Naive thymus-derived CD8-positive, alpha-beta T cell (primary cell): ENCODE measurements at regions not wholly inside any gene's neighbourhood (a gene's known extent, or its start where the extent isn't known, plus 50 kb on each side); places are given as distances from the start of the nearest gene placed in this dataset.

Experiments used
- ATAC-seq, 2 donors: fragments of 150-1000 bp; cut with Tn5 transposase in 1 of 2; sonication (Bioruptor Pico), chemical (Tn5 transposase) in 1 of 2; 1 replicate in 1 of 2; 2 replicates in 1 of 2; pipeline ENCODE4 v1.10.0; 2021; ENCODE audit warnings: mild to moderate bottlenecking in 2 of 2, moderate library complexity in 2 of 2
- POLR2A ChIA-PET: fragments of 350-600 bp; sonication (Branson Sonifier 250); formaldehyde crosslinking; loops from one replicate; lab custom pipeline; 2021; ENCODE audit warnings: antibody characterized with exemption; lab: Charles Lee
- DNase-seq, 10 donors: peaks; one replicate each; pipeline versions ENCODE4 v3.0.0 to v3.0.0-alpha.2; 2020 to 2022
- H3K27ac Mint-ChIP-seq, 10 donors: one replicate each; pipeline ENCODE4 v1.8.0; 2020 to 2022; ENCODE audit warnings: mild to moderate bottlenecking in 10 of 10, mixed read lengths in 10 of 10, moderate library complexity in 4 of 10, inconsistent platforms in 1 of 10
- H3K27me3 Mint-ChIP-seq, 5 donors: one replicate each; pipeline ENCODE4 v1.8.0; 2021 to 2022; ENCODE audit warnings: mixed read lengths in 5 of 5
- H3K36me3 Mint-ChIP-seq, 3 donors: one replicate each; pipeline ENCODE4 v1.8.0; 2020 to 2022; ENCODE audit warnings: mixed read lengths in 3 of 3, mild to moderate bottlenecking in 2 of 3, inconsistent platforms in 1 of 3
- H3K4me1 Mint-ChIP-seq, 4 donors: one replicate each; pipeline ENCODE4 v1.8.0; 2021 to 2022; ENCODE audit warnings: mixed read lengths in 4 of 4
- H3K4me3 Mint-ChIP-seq, 10 donors: one replicate each; pipeline ENCODE4 v1.8.0; 2020 to 2022; ENCODE audit warnings: mild to moderate bottlenecking in 10 of 10, mixed read lengths in 10 of 10, moderate library complexity in 6 of 10, inconsistent platforms in 1 of 10
- H3K9me3 Mint-ChIP-seq, 9 donors: one replicate each; pipeline ENCODE4 v1.8.0; 2020 to 2022; ENCODE audit warnings: mixed read lengths in 9 of 9, mild to moderate bottlenecking in 3 of 9, inconsistent platforms in 1 of 9, moderate library complexity in 1 of 9

DNA sequence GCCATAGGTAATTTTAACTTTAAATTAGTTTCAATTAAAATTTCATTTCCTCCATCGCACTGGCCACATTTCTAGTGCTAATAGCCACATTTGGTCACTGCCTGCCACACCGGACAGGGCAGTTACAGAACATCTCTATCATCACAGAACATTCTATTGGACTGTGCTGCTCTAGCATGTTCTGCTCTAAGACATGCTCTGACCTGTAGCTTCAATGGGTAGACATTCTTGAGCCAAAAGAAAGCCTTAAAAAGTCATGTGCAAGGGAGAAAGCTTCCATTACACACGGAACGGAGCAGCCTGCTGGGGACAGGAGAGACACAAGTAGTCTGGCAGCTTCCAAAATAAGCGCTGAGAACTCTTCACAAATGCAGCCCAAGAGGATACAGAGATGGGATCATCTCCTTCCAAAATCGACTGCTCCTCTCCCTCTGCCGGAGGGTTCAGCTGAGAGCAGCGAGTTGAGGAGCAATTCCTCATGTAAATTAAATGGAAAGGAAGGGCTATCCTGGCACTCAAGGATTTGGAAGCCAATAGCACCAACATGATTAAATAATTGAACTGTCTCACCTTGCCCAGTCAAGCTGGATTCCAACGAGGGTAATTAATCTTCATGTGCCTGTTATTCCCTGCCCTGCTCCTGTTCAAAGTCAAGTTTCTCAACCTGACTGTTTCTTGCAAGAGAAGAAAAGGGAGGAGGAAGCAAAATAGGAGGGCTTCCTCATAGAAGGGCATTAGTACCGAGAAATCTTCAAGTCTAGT is 336.4 kb upstream of the NOCT start:
- Mint-ChIP-seq H3K4me3 (no peak overlapping the region), H3K27ac (no peak overlapping the region), H3K36me3 (no peaks in the 10 kb centered on the region), H3K27me3 (peaks cover 11 to 29% (median 19%) of the 10 kb centered on the region in 5 donors), H3K4me1 (peaks cover 0 to 2% (median 0%) of the 10 kb centered on the region in 4 donors), H3K9me3 (no peaks in the 10 kb centered on the region)
- POLR2A ChIA-PET: no interaction called here
- ATAC-seq (no peak), DNase-seq (no peak)

DNA sequence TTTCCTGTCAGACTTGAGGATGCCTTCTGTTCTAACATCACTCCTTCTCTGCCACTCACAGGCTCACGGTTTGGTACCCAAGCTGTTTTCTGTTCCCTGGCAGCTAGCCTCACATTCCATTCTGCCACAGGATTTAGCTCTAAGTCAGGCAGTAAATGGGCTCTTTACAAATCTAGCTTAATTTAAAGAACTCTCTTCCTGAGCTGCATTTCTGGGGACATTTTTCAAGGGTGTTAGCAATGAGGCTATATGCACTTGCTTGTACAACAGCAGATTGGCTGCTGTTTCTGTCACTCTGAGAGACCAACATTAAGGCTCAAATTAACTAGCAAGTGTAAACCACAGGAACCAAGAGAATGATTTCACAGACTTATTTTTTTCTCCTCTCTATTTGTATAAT is 337.8 kb upstream of the NOCT start:
- H3K36me3 Mint-ChIP-seq: no peaks in the 10 kb centered on the region
- H3K4me3 Mint-ChIP-seq: no peak overlapping the region

DNA sequence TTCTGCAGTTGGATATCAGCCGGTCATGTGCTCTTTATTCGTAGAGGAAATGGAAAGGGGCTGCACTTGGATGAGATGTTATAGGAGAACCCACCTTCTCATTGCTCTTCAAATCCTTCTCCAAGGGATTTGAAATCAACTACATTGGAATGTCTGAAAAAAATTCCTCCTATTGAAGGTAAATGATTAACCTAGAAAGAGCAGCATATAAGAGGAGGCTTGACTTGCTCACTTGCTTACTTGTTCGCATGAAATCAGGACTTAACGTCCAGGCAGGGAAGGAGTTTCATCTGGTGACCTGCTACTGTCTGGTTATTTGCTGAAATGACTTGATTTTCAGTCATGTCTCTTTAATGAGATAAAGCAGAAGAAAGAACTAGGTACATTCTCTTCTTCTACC is 338.4 kb upstream of the NOCT start:
- Mint-ChIP-seq H3K27me3 (peaks cover 6 to 19% (median 11%) of the 10 kb centered on the region in 5 donors), H3K4me1 (no peaks in the 10 kb centered on the region), H3K36me3 (no peaks in the 10 kb centered on the region), H3K9me3 (no peaks in the 10 kb centered on the region), H3K27ac (no peak overlapping the region), H3K4me3 (no peak overlapping the region)
- DNase-seq: no peak
- POLR2A ChIA-PET: no interaction called here
- no peak for ATAC-seq

More for the DNA sequence above, 337.8 kb upstream of the NOCT start:
- no peaks in the 10 kb centered on the region for H3K9me3 Mint-ChIP-seq
- no peak overlapping the region for H3K27ac Mint-ChIP-seq
- POLR2A ChIA-PET: no interaction called here
- peaks cover 0 to 2% (median 0%) of the 10 kb centered on the region in 4 donors for H3K4me1 Mint-ChIP-seq
- ATAC-seq (no peak), DNase-seq (no peak)
- H3K27me3 Mint-ChIP-seq: peaks cover 8 to 23% (median 16%) of the 10 kb centered on the region in 5 donors

GRCh38 chr4:138675685-138676084 is 339.9 kb upstream of the NOCT start:
- DNase-seq (no peak), ATAC-seq (no peak)
- H3K27me3 Mint-ChIP-seq: peaks cover 2 to 14% (median 9%) of the 10 kb centered on the region in 5 donors
- no peaks in the 10 kb centered on the region for H3K4me1 Mint-ChIP-seq
- no peaks in the 10 kb centered on the region for H3K9me3 Mint-ChIP-seq
- POLR2A ChIA-PET: no interaction called here
- H3K4me3 Mint-ChIP-seq: no peak overlapping the region
- no peaks in the 10 kb centered on the region for H3K36me3 Mint-ChIP-seq
- H3K27ac Mint-ChIP-seq: no peak overlapping the region

GRCh38 chr4:138674209-138674608 is 341.4 kb upstream of the NOCT start:
- Mint-ChIP-seq H3K27ac (no peak overlapping the region), H3K4me3 (no peak overlapping the region), H3K27me3 (peaks cover 0 to 17% (median 8%) of the 10 kb centered on the region in 5 donors), H3K36me3 (no peaks in the 10 kb centered on the region), H3K4me1 (no peaks in the 10 kb centered on the region), H3K9me3 (no peaks in the 10 kb centered on the region)
- DNase-seq (no peak), ATAC-seq (no peak)
- POLR2A ChIA-PET: no interaction called here

DNA sequence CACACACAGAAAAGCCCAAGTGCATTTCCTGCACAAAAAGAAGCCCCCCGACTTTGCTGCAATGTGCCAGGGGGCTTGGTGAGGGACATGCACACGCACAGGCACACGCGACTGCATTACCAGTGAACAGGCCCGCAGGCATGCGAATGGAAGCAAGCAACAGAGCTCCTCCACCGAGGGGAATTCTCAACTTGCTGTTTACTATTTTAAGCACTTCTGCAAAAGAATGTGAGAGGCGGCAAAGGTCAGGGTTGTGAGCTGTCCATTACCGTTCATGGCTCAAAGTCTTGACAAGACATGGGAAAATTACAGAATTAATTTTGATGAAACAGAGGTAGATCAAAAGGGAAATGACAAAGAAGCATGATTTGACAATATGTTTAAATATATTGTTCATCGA is 342.5 kb upstream of the NOCT start:
- ATAC-seq (no peak), DNase-seq (no peak)
- no peak overlapping the region for H3K4me3 Mint-ChIP-seq
- POLR2A ChIA-PET: no interaction called here
- H3K9me3 Mint-ChIP-seq: no peaks in the 10 kb centered on the region
- no peaks in the 10 kb centered on the region for H3K36me3 Mint-ChIP-seq
- H3K27me3 Mint-ChIP-seq: peaks cover 0 to 16% (median 3%) of the 10 kb centered on the region in 5 donors
- no peak overlapping the region for H3K27ac Mint-ChIP-seq
- H3K4me1 Mint-ChIP-seq: no peaks in the 10 kb centered on the region

DNA sequence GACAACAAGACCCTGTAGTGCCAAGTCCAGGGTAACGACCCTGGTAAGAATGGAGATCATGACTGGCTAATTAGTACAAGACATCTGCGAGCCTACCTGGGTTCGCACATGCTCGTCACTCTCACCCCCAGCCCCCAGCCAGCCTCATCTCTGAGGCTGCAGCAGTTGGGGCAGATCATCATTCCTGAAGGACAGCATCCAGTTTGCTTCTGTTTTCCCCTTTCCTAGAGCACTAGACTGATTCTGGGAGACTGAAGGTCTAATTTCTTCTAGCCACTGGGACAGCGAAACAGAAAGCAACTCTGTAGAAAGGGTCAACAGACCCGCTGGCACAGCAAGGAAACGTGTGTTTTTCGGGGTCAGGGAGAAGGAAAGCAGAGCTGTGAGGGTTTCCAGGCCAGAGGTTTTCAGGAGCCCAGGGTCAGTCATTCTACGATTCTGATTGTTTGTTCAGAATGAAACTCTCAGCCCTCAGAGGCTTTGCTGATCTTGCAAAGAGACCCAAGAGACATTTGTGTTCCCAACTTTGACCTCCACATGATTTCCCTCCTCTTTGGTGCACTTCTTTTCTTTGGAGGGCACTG is 343.1 kb upstream of the NOCT start:
- POLR2A ChIA-PET: no interaction called here
- H3K4me1 Mint-ChIP-seq: no peaks in the 10 kb centered on the region
- ATAC-seq: no peak

DNA sequence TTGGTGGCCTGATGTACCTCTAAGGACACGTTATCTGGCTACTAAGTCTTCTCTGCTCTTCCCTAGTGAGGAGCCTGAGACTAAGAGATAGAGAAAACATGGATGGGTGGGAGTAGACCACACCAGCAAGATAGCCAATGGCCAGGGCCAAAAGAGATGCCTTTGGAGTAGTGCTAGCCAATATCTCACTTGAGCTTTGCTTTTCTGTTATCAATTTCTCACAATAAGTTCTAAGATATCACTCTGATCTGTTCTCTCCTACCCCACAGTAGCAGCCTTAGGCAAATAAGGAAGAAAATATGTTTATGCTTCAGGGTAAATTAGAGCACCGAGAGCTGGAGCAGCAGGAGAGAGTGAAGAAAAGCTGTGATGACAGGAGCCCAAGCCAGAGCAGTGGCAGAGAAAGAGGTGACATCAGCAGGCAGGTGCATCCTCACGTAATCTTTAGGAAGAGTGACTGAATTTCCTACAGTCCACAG is 343.9 kb upstream of the NOCT start:
- no peak overlapping the region for H3K4me3 Mint-ChIP-seq
- ATAC-seq: no peak
- H3K36me3 Mint-ChIP-seq: no peaks in the 10 kb centered on the region
- H3K27me3 Mint-ChIP-seq: peaks cover 0 to 13% (median 8%) of the 10 kb centered on the region in 5 donors
- DNase-seq: no peak
- POLR2A ChIA-PET: no interaction called here
- no peak overlapping the region for H3K27ac Mint-ChIP-seq
- H3K4me1 Mint-ChIP-seq: no peaks in the 10 kb centered on the region
- H3K9me3 Mint-ChIP-seq: no peaks in the 10 kb centered on the region

More for the DNA sequence above, 343.1 kb upstream of the NOCT start:
- DNase-seq: no peak
- Mint-ChIP-seq H3K27ac (no peak overlapping the region), H3K36me3 (no peaks in the 10 kb centered on the region), H3K9me3 (no peaks in the 10 kb centered on the region), H3K27me3 (peaks cover 0 to 10% (median 6%) of the 10 kb centered on the region in 5 donors), H3K4me3 (no peak overlapping the region)

GRCh38 chr4:138671106-138671505 is 344.5 kb upstream of the NOCT start:
- no peak for DNase-seq
- Mint-ChIP-seq H3K4me1 (no peaks in the 10 kb centered on the region), H3K36me3 (no peaks in the 10 kb centered on the region), H3K27me3 (peaks cover 0 to 19% (median 11%) of the 10 kb centered on the region in 5 donors), H3K9me3 (no peaks in the 10 kb centered on the region), H3K27ac (no peak overlapping the region), H3K4me3 (no peak overlapping the region)
- ATAC-seq: no peak
- POLR2A ChIA-PET: no interaction called here

DNA sequence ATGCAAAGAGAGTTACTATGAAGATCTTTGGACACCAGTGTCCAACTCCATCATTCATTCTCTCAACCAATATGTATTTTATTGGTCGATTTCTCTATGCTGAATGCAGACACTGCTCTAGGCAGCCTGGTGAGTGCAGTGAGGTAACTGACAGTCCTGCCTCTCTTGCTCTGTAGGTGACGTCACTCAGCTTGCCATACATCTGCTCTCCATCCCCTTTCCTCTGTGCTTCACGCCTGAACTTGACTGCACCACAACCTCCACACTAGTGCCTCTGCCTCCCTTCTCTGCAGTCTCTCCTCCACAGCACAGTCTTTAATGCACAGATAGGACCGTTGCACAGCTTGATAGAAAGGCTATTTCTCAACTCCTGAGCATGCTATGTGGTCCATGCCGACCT is 344.9 kb upstream of the NOCT start:
- no peaks in the 10 kb centered on the region for H3K36me3 Mint-ChIP-seq
- H3K27me3 Mint-ChIP-seq: peaks cover 0 to 23% (median 11%) of the 10 kb centered on the region in 5 donors
- POLR2A ChIA-PET: no interaction called here
- H3K9me3 Mint-ChIP-seq: no peaks in the 10 kb centered on the region
- H3K27ac Mint-ChIP-seq: no peak overlapping the region
- no peaks in the 10 kb centered on the region for H3K4me1 Mint-ChIP-seq
- no peak for DNase-seq
- no peak overlapping the region for H3K4me3 Mint-ChIP-seq
- ATAC-seq: no peak

GRCh38 chr4:138669479-138670315 is 345.9 kb upstream of the NOCT start:
- Mint-ChIP-seq H3K4me3 (no peak overlapping the region), H3K9me3 (no peaks in the 10 kb centered on the region), H3K27me3 (peaks cover 0 to 26% (median 11%) of the 10 kb centered on the region in 5 donors), H3K4me1 (no peaks in the 10 kb centered on the region), H3K36me3 (no peaks in the 10 kb centered on the region), H3K27ac (no peak overlapping the region)
- ATAC-seq (no peak), DNase-seq (no peak)
- POLR2A ChIA-PET: no interaction called here

DNA sequence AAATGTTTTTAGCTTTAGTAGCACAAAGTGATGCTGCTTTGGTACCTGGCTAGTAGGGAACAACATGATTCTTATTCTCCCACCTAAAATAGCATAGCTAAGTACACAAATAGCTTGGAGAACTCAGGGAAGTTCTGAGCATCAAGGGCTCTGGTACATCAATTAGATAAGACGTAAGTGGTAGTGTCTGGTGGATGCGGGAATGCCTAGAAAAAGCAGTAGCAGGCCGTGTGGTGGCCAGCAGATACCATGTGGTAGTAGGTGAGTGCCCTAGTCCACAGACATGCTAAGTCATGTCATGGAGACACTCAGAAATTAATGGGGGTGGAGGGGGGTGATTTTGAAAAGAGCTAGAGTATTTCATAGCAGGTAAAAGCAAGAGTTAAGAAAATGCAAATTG is 347.3 kb upstream of the NOCT start:
- ATAC-seq: no peak
- no peak overlapping the region for H3K27ac Mint-ChIP-seq
- no peak overlapping the region for H3K4me3 Mint-ChIP-seq
- DNase-seq: no peak
- H3K4me1 Mint-ChIP-seq: no peaks in the 10 kb centered on the region
- POLR2A ChIA-PET: no interaction called here
- no peaks in the 10 kb centered on the region for H3K9me3 Mint-ChIP-seq
- peaks cover 0 to 26% (median 11%) of the 10 kb centered on the region in 5 donors for H3K27me3 Mint-ChIP-seq
- H3K36me3 Mint-ChIP-seq: no peaks in the 10 kb centered on the region

DNA sequence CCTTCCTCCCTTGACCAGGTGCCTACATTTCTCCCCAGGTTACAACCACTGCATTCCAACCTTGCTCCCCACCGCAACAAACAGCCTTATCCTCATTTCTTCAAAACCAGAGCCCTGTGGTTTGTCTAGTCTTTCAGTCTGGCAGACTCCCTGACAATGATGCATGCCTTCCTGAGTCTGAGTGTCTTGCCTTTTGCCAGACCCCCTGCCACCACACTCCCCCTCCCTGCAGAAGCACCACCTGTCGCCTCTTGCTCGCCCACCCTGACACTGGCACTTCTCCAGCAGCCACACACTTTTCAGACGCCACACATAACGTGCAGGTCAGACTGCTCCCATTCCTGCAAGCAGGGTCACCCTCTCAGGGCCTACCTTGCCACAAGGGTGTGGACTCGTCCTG is 349.2 kb upstream of the NOCT start:
- Mint-ChIP-seq H3K4me1 (no peaks in the 10 kb centered on the region), H3K27ac (no peak overlapping the region), H3K36me3 (no peaks in the 10 kb centered on the region), H3K27me3 (peaks cover 0 to 23% (median 11%) of the 10 kb centered on the region in 5 donors), H3K9me3 (no peaks in the 10 kb centered on the region), H3K4me3 (no peak overlapping the region)
- ATAC-seq (no peak), DNase-seq (no peak)
- POLR2A ChIA-PET: no interaction called here
